A549 (cell line): ENCODE measurements at regions not wholly inside any gene's neighbourhood (a gene's known extent, or its start where the extent isn't known, plus 50 kb on each side); places are given as distances from the start of the nearest gene placed in this dataset.

Source experiments
- BHLHE40 ChIP-seq: IDR thresholded peaks from 2 replicates; pipeline ENCODE4 v1.6.1; 2012; ENCODE audit warnings: low read depth, low read length, inconsistent platforms
- CTCF ChIP-seq: fragments of >200 bp; sonication (Bioruptor Twin); formaldehyde crosslinking; IDR thresholded peaks from 3 replicates; pipeline ENCODE4 v1.5.1; 2016
- EP300 ChIP-seq, 2 experiments: fragments of >200 bp; sonication (Bioruptor Twin); formaldehyde crosslinking; IDR thresholded peaks; 2 replicates in 1 of 2; 3 replicates in 1 of 2; pipeline ENCODE4 v1.6.1; 2016 to 2017
- MAX ChIP-seq: IDR thresholded peaks from 2 replicates; pipeline ENCODE4 v1.6.1; 2012
- POLR2A ChIP-seq: IDR thresholded peaks from 2 replicates; pipeline ENCODE4 v1.6.1; 2012; ENCODE audit warnings: mild to moderate bottlenecking, low read length
- RCOR1 ChIP-seq: fragments of 150-350 bp; IDR thresholded peaks from 2 replicates; pipeline ENCODE4 v1.6.1; 2014; ENCODE audit warnings: antibody characterized with exemption, low read length, low read depth

DNA sequence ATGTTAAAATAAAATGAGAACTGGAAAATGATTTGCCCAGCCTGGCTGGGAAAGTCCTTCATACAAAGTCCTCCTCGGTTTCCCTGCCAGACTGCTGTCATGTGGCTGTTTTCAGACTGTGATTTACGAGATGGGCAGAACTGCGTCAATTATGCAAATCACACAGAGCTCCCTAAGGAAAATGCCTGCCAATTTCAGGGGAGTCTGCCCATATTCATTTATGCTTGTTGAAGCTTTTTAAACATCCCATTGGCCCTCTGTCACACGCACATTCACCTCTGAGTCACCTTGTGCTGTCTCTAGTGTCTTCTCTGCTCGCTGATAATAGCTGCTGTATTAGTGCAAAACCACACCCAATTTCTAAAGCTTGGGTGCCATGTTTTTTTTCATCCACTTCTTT is 81.7 kb upstream of the FAM20A start:
- TF ChIP-seq BHLHE40 (no peak), CTCF (no peak), MAX (no peak), POLR2A (no peak), RCOR1 (no peak), EP300 (IDR thresholded peaks at IDR 0.05) (no peak)
